VCaP (cell line): ENCODE measurements at regions not wholly inside any gene's neighbourhood (a gene's known extent, or its start where the extent isn't known, plus 50 kb on each side); places are given as distances from the start of the nearest gene placed in this dataset.

Experiments
- H3K27ac ChIP-seq: fragments of 450-650 bp; 2 replicates; pipeline ENCODE4 v1.5.1; 2017
- CTCF ChIP-seq: fragments of 450-650 bp; conservative IDR thresholded peaks from 2 replicates; pipeline ENCODE4 v1.5.1; 2017; ENCODE audit warnings: mild to moderate bottlenecking, moderate library complexity

DNA sequence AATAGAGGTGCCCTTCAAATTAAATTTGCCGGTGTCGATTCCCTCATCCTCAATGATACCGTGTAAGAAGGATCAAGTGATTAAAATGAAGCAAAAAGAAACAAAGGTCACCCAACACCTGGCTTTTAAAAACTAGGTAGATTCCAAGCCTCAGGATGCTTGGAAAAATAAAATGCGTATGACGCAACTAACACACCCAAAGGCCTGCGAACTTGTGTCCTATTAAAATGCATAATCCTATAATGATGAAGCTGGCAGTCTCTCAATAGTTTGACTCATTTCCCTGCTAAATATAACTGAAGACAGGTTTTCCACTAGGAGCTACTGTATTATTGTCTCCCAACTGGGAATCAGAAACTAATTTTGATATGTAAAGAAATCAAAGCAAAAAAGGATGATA, 263.2 kb downstream of the DHX15 start:
- no peak for TF ChIP-seq CTCF
- H3K27ac ChIP-seq: no peak overlapping the region

GRCh38 chr4:24319387-24319786, 265.0 kb downstream of the DHX15 start:
- no peak overlapping the region for H3K27ac ChIP-seq
- TF ChIP-seq CTCF: no peak

GRCh38 chr4:24315056-24315455, 269.3 kb downstream of the DHX15 start:
- TF ChIP-seq CTCF: no peak
- H3K27ac ChIP-seq: no peak overlapping the region

DNA sequence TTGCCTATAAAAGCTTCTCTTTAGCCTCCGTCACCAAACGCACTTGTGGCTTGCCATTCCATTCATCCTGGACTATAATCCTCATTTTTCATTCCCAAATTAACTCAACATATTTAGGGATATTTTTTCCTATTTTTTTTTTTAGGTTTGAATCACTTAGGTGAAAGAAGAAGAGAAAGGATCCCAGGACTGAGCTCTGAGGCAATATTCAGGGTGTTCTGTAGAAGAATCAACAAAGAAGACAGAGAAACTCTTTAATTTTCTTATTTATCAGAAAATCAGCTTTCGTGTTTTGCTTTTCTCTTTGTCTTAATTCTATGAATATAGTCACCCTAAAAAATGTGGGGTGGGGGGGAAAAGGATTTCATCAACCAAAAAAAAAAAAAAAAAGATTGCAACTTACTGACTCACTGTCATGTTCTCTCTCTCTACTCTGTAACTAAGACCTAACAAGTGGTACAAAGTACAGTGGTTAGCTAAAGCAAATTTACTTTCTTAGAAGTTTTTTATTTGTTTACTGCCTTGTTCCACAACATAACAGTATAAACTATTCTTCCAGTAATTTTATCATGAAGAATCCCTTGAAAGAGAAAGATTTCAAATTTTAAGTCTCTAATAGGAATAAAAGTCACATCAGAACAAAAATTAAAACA, 272.0 kb downstream of the DHX15 start:
- no peak overlapping the region for H3K27ac ChIP-seq
- TF ChIP-seq CTCF: no peak

- TF ChIP-seq CTCF: no peak
Measured at GRCh38 chr4:24303926-24304325, 280.4 kb downstream of the DHX15 start.

DNA sequence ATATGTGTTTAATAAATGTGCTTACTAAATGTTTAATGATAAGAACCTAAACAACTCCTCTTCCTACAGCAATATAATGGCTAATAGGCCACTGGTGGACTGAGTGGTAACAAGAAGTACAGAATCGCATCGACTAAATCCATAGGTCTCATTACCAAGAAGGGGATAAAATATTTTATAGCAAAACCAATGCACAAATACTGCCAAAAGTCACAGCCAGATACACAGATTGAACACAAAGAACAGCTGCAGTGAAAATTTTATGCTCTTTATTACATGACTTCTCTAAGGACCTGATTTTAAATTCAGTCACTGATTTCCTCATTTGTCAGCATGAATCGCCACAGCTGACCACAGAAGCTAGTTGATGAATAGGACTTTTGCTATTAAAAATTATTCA, 285.4 kb downstream of the DHX15 start:
- no peak for TF ChIP-seq CTCF
- H3K27ac ChIP-seq: no peak overlapping the region

More at GRCh38 chr4:24303926-24304325, 280.4 kb downstream of the DHX15 start:
- no peak overlapping the region for H3K27ac ChIP-seq

GRCh38 chr4:24287096-24287495, 297.3 kb downstream of the DHX15 start:
- H3K27ac ChIP-seq: no peak overlapping the region
- no peak for TF ChIP-seq CTCF
